ENCODE measurements at regions not wholly inside any gene's neighbourhood (a gene's known extent, or its start where the extent isn't known, plus 50 kb on each side); places are given as distances from the start of the nearest gene placed in this dataset.

DNA sequence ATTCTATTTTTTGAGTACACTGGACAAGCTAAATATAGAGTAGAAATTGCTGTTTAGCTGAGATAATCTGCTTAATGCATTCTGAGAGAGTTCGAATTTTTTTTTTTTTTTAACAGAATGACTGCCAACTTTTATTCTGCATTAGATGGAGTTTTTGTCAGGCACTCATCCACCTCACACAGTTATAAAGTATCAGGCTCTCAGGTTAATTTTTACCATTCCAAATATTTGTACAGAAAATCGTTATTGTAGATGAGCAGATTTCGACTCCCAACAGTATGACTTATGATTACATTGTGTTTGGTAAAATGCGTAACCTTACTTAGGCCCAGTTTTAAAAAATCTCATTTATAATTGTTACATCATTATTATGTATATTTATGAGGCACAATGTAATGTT is 1731.0 kb downstream of the GRIK2 start (continued):
- no peak for TF ChIP-seq FOXJ2 (tag; IDR thresholded peaks at IDR 0.05)
- TF ChIP-seq ZNF347 (CRISPR knock-in tag; IDR thresholded peaks at IDR 0.05; ENCODE audit: low read depth) = no peak
- no peak for TF ChIP-seq SFPQ (IDR thresholded peaks at IDR 0.05; ENCODE audit: low read depth, low read length)
- TF ChIP-seq, protein P1, sequence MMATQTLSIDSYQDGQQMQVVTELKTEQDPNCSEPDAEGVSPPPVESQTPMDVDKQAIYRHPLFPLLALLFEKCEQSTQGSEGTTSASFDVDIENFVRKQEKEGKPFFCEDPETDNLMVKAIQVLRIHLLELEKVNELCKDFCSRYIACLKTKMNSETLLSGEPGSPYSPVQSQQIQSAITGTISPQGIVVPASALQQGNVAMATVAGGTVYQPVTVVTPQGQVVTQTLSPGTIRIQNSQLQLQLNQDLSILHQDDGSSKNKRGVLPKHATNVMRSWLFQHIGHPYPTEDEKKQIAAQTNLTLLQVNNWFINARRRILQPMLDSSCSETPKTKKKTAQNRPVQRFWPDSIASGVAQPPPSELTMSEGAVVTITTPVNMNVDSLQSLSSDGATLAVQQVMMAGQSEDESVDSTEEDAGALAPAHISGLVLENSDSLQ (IDR thresholded peaks at IDR 0.05) = no peak
- TF ChIP-seq, protein P2, sequence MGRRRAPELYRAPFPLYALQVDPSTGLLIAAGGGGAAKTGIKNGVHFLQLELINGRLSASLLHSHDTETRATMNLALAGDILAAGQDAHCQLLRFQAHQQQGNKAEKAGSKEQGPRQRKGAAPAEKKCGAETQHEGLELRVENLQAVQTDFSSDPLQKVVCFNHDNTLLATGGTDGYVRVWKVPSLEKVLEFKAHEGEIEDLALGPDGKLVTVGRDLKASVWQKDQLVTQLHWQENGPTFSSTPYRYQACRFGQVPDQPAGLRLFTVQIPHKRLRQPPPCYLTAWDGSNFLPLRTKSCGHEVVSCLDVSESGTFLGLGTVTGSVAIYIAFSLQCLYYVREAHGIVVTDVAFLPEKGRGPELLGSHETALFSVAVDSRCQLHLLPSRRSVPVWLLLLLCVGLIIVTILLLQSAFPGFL (CRISPR knock-in tag; IDR thresholded peaks at IDR 0.05) = no peak
- no peak for TF ChIP-seq PHTF2 (CRISPR knock-in tag; IDR thresholded peaks at IDR 0.05)
- no peak for TF ChIP-seq SAFB2 (IDR thresholded peaks at IDR 0.05; ENCODE audit: borderline replicate concordance, low read depth, low read length, severe bottlenecking)
